HG03520 (cell line): ENCODE measurements at regions not wholly inside any gene's neighbourhood (a gene's known extent, or its start where the extent isn't known, plus 50 kb on each side); places are given as distances from the start of the nearest gene placed in this dataset.
"Not testable (repeated sequence)": the region's sequence is repeated elsewhere in the genome, so short reads cannot be mapped to it uniquely, and the experiment has no call there.

ENCODE experiments used
- ATAC-seq: cut with Tn5 transposase; IDR thresholded peaks from one replicate; pipeline ENCODE4 v1.9.1; 2021; ENCODE audit warnings: mild to moderate bottlenecking, moderate library complexity; ENCODE audit not compliant: unreplicated experiment

DNA sequence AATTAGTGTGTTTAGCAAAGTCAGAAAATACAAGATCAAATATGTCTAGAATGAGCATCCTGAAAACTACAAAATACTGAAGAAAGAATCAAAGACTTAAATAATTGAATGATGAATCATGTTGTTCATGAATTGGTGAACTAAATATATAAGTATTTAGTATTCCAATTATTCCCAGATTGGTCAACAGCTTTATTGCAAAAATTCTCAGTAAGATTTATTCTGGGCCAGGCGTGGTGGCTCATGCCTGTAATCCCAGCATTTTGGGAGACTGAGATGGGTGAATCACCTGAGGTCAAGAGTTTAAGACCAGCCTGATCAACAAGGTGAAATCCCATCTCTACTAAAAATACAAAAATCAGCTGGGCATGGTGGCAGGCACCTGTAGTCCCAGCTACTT lies 250.0 kb upstream of the NECTIN3 start:
- no peak for ATAC-seq

DNA sequence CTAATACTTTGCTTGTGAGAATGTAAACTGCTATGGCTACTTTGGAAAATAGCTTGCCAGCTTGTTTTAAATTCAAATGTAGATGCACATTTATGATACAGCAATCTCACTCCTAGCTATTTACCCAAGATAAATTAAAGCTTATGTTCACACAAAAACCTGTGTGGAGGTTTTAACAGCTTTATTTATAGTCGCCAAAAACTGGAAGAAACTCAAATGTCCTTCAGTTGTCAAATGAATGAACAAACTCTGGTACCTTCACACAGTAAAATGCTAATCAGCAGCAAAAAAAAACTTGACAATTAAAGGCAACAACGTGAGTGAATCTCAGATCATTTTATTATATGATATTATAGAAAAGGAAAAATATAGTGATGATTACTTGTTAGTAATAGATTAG lies 248.6 kb upstream of the NECTIN3 start:
- no peak for ATAC-seq

DNA sequence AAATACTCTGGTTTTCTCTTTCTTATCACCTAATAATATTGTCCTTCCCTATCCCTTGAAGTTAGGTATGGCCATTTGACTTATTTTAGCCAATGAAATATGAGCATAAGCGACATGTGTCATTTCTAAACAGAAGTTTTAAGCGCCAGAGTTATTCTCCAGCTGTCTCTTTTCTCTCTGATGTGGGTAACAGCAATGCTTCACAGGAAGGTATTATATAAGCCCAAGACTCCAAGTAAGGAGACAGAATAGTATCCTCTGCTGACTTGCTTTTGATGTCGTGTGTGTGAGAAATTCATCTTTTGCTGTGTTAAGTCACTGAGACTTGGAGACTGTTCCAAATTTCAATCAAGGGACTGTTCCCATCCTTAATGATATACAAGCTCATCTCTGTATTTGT lies 224.6 kb upstream of the NECTIN3 start:
- ATAC-seq, result no peak

DNA sequence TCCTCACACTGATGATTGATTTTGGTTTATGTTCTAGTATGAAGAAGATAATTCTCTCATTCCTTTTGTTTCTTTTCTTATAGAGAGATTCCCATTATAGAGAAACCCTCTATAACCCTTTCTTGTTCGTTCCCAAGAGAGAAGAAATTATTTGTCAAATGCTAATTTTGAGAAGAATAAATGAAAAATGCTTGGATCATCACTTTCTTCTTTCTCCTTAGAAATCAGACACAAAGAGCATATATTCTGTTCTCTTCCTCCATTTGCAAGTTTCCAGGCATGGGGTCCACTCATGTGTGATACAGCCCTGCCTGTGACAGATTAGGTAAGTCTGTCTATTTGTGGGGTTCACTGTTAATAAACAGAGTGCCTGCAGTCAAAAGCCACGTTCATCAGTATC lies 222.6 kb upstream of the NECTIN3 start:
- no peak for ATAC-seq

DNA sequence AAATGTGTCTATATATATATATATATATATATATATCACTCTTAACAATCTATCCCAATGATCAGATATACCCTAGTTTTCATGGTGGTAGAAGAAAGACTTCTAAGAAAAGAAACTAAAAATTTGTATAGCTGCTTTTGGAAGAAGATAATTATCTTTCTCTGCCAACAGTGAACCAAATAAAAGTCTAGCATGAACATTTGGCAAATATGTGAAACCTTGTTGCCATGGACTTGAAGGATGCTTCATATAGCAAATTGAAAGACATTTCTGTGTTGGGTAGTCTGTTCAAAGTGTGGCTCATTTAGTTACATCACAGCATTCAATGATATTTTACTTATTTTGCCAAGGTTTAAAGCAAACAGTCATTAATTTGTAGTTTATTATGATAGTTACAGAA lies 219.9 kb upstream of the NECTIN3 start:
- ATAC-seq, result no peak

DNA sequence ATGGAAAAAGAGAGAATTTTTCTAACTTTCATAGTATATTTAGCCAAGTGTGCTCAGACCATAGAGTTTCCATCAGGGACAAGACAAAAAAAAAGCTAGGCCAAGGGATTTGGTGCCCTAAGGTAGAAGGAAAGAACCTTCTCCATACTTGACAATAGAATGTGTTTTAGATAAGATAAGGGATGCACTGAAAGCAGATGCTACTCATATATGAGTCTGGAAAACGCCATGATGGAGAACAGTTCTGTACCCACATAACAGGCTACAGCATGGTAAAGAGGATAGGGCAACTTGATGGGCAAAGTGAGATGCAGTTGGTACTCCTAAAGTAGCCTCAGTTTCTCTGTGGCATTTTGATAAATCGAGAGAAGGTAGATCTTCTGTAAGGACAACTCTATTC lies 216.4 kb upstream of the NECTIN3 start:
- no peak for ATAC-seq

DNA sequence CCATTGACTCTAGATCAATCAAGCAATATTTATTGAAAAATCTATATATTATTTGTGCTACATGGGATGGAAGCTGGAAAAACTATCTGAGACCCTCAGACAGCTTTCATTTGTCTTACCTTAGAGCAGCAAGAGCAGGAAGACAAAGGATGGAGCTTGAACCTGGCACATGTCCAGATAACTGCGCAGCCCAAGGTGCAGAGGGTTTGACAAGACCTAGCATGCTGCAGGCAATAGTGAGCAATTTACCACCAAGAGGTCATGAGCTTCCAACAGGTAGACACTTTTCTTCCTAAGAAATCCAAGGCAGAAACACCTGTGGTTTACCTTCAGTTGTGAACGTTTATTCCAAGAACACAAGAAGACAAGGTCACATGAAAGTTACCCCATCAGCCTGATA lies 214.7 kb upstream of the NECTIN3 start:
- no peak for ATAC-seq

DNA sequence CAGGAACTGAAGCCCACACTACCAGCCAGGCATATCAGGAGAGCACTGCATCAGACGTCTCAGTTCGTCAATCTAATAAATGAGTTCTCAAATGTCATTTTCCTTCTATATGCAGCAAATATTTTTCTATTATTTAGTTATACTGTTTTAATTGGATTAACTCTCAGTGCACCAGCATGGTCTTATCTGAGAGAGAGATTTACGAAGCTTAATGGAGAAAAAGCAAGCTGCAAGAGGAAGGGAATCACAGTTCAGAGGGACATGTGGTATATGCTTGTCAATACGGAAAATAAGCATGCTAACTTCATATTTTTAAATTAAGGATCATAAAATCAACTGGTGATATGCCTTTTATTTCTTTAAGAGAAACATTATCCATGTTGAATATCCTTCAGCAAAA lies 213.1 kb upstream of the NECTIN3 start:
- no peak for ATAC-seq

DNA sequence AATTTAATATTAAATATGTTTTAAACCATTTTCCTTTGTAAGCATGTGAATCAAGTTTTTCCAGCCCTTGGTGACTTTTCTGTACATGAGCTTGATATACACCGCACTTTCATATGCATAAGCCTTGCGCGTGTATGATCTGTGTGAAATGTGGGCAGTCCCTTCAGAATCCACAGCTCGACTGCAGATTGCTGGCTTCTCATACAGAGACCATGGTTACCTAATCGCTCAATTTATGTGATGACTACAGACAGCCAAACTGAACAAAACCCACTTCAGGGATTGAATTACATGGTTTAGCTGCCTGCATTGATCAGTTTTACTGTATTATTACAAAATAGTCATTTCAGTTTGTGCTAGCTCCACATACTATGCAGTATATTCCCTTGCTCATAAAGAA lies 212.3 kb upstream of the NECTIN3 start:
- ATAC-seq, result no peak

DNA sequence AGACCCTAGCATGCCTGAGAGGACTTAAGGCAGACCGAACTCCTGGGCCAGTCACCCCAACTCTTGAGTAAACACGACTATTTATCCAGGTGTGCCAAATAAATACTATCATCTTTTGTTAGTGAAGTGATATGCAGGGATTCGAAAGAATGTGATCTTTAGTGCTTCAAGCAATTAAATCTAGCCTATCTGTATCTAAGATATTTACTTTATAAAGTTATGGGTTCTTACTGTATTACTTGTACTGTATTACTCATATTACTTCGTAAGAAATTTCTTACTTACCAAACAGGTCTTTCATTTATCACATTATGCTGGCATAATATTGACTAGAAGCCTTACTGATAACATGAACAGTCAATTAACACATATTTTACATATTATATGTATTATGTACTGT lies 211.6 kb upstream of the NECTIN3 start:
- no peak for ATAC-seq

DNA sequence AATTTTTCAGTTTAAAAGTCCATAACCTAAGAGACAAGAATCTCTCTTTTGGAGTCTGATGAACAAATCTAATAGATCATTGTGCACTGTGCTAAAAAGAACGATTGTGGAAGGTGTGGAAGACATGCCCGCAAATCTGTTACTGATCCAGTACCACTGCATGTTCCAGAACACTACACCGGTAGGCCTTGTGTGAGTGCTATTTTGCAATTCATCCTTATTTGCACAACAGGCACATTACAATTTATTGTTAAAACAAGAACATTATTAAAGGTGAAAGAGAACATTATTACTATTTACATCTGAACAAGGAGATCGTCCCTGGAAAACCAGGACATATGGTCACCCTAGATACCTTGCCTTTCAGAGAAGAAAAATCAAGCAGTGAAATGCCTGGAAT lies 205.7 kb upstream of the NECTIN3 start:
- ATAC-seq, result no peak

DNA sequence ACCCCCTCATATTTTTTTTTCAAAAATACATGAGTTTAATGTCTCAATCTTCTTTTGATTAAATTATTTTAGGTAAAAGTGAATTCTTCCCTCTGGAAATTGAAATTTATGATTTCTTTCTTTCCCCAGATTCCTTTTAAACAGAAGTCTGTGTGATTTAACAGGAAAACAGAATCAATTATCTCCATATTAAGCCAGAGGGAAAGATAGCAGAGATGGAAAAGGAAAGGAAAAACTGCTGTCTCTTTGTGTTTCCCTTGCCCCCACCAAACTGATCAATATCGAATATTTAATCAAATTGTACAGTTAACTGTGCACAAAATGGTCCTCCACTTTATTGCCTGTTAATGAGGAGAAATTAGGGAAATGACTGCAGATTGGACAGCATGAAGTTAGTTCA lies 203.5 kb upstream of the NECTIN3 start:
- no peak for ATAC-seq

DNA sequence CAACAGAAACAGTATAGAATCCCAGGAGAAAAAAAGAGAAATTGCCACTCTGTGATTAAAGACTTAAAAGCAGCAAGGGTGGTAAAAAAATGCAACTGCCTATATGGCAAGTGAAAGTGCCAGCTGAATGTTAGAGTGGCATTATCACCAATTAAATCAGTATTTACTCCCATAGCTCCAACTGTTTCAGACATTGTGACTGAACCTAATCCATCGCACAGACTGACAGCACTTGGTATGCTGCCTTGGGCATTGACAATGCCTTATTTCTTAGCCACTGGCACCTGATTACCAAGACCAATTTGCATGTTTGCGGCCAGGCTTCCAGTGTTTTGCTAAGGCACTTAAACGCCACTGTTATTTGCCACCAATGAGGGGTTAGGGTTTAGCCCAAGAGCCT lies 201.9 kb upstream of the NECTIN3 start:
- no peak for ATAC-seq

DNA sequence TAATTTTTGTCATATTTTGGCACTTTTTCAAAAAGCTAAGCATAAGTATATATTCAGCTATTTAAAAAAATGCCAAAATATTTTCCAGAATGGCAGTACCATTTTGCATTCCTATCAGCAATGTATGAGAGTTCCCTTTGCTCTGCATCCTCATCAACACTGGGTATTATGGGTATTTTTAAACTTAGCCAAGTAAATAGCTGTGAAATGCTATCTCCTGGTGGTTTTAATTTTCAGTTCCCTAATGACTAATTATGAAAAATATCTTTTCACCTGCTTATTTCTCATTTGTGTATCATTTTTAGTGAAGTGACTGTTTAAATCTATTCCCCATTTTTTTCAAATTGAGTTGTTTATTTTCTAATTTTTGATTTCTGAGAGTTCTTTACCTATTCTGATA lies 199.7 kb upstream of the NECTIN3 start:
- ATAC-seq, result no peak

DNA sequence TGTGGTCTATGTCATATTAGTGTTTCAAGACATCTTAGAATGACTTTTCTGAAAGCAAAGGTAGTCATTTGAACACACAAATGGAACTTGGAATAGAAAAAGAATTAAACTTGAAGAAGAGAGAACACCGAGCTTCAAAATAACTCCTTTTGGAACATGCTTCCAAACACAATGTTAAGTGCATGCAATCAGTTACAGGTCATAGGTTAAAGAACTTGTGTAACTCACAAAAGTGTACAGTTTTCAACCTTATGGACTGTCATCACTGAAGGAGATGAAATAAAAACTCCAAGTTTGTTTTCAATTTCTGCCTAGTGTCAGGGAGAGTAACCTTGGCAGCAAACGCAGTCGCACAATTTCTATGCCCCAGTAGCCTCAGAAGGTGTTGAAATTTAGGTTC lies 192.9 kb upstream of the NECTIN3 start:
- ATAC-seq, result no peak

DNA sequence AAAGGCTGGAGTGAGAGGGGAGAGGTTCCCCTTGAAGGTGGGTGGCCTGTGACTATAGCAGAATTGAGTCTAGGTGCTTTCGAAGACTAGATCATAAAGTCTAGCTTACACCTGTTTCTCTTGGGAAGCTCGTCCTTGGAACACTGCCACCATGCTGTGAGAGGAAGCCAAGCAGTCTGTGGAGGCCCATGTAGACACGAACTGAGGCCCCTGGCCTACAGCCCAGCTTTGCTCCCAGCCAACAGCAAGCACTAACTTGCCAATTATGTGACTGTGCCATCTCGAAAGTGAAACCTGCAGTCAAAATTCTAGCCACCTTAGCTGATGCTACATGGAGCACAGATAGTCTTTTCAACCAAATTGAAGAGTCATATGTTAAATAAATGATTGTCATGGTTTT lies 190.5 kb upstream of the NECTIN3 start:
- peak; percentile 93 for ATAC-seq

DNA sequence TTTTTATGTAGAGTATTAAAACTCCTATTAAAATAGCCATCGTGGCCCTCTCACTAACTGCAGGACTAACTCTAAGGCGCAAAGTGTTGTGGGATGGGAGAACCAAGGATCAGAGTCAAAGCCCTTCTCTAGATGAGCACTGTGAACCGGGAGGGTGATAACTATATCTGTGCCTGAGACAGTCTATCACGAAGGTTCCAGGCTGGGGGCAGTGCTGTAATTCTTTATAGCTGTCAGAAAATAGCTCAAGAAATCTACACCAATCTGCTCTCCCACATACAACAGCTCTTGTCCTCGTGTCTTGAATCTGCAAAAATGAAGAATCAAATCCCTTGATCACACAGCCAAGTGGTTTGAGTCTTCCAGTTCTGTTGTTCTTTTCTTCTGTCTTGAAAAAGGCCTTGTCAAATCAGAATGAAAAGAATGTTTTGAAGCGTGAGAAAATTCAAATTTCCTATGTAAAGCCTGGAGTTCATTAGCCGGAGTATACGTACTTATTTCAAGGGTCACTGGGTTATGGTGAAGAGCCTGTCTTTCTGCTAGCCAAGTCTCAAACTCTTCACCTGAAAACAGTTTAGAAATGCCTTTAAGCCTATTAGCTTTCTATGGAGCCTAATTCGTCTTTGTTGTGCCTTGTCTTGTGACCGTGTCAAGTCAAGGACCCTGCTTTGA lies 185.3 kb upstream of the NECTIN3 start:
- ATAC-seq, result no peak

DNA sequence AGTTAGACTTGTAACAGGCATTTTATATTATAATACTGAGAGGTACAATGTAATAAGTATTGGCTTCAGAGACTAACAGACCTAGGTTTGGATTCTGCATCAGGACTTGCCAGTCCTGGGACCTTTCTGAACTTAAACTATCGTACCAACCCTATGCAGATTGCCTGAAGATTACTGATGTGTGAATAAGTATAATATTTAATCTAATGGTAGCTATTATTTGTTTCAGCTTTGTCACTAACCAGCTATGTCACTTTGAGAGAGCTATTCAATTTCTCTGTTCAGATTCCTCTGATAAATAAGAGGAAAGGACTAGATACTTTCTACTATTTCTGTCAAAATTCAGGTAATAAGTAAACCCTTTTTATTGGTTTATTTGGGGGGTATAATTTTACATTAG lies 184.4 kb upstream of the NECTIN3 start:
- no peak for ATAC-seq

DNA sequence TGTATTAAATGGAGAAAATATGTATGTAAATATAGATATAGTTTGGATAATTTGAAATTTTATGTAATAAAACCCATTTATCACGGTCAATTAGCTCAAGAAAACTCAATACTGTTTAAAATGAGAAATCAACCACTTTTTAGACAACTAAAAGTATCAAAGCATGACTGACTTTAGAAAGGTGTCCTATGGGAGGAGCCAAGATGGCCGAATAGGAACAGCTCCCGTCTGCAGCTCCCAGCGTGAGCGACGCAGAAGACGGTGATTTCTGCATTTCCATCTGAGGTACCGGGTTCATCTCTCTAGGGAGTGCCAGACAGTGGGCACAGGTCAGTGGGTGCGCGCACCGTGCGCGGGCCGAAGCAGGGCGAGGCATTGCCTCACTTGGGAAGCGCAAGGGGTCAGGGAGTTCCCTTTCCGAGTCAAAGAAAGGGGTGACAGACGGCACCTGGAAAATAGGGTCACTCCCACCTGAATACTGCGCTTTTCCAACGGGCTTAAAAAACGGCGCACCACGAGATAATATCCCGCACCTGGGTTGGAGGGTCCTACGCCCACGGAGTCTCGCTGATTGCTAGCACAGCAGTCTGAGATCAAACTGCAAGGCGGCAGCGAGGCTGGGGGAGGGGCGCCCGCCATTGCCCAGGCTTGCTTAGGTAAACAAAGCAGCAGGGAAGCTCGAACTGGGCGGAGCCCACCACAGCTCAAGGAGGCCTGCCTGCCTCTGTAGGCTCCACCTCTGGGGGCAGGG lies 182.8 kb upstream of the NECTIN3 start:
- ATAC-seq, result not testable (repeated sequence)

DNA sequence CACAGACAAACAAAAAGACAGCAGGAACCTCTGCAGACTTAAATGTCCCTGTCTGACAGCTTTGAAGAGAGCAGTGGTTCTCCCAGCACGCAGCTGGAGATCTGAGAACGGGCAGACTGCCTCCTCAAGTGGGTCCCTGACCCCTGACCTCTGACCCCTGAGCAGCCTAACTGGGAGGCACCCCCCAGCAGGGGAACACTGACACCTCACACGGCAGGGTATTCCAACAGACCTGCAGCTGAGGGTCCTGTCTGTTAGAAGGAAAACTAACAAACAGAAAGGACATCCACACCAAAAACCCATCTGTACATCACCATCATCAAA lies 182.3 kb upstream of the NECTIN3 start:
- not testable (repeated sequence) for ATAC-seq

DNA sequence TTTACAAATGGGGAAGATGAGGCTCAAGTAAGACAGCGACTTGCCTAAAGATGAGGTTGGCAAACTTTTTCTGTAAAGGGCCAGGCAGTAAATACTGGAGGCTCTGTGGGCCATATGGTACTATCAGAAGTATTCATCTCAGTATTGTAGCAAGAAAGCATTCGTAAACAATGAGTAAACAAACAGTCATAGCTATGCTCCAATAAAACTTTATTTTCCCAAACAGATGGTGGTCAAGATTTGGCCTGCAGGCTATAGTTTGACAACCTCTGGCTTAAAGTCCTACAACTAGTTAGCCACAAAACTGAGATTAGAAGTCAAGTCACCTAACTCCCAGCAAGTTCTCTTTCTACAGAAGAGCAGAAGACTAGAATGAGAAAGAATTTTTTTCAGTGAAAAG lies 177.0 kb upstream of the NECTIN3 start:
- no peak for ATAC-seq

DNA sequence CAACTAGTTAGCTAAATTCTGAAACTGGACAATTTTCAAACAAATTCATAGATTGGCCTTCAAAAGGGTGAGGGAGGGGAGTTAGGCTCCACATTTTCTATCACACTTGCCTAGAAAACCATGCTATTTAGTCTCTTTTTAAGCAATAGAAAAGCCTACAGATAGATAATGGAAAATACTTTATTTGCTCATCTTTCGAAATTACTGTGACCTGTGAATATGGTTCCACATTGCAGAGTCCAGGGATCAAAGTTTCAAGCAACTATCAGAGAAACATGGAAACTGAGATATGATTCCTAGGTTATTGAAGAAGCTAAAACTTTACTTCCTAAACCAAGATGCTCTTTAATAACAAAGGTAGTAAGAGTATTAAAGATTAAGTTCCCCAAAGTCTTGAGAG lies 176.6 kb upstream of the NECTIN3 start:
- no peak for ATAC-seq

DNA sequence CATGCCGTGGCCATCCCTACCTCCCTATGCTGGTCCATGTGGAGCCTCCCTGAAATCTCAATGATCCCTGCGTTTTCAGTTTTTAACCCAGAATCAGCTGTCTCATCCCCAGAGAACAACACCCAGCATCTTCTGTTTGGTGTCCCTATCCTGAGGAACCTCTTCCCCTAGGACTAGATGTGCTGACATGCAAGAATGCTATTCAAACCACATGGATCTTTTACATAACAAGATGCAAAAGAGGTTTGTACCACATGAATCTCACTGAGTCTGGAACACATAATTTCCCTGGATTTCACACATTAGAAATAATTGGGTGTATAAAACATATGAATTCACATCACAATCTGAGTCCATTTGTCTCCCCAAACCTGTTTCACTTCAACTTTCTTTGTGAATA lies 174.6 kb upstream of the NECTIN3 start:
- no peak for ATAC-seq
